ENCODE measurements at regions not wholly inside any gene's neighbourhood (a gene's known extent, or its start where the extent isn't known, plus 50 kb on each side); places are given as distances from the start of the nearest gene placed in this dataset.

GRCh38 chr4:79599691-79600090, 191.7 kb upstream of the GK2 start:
- TF ChIP-seq SP1 (IDR thresholded peaks at IDR 0.05; ENCODE audit: low read depth, low read length) (no peak), MEF2A (IDR thresholded peaks at IDR 0.05; ENCODE audit: insufficient read depth, low read depth, low read length) (no peak), NFXL1 (IDR thresholded peaks at IDR 0.05; ENCODE audit: borderline replicate concordance) (no peak), SMAD1 (IDR thresholded peaks at IDR 0.05; ENCODE audit: low read depth, partially characterized antibody) (no peak), ZNF687 (IDR thresholded peaks at IDR 0.05) (no peak), CUX1 (IDR thresholded peaks at IDR 0.05; ENCODE audit: insufficient replicate concordance, low read depth, low read length) (no peak), EP300 (IDR thresholded peaks at IDR 0.05; ENCODE audit: borderline replicate concordance in 1 of 2, control insufficient read depth in 1 of 2, low read depth in 2 of 2, low read length in 2 of 2) (no peak)
- POLR2A ChIA-PET, result no interaction called here
- Histone ChIP-seq H4K20me1 (ENCODE audit: control insufficient read depth, insufficient read depth) (no peaks in the 10 kb centered on the region), H3K4me1 (ENCODE audit: control insufficient read depth, insufficient read depth, low read length) (no peaks in the 10 kb centered on the region), H3K9me3 (replicated peaks; ENCODE audit: control insufficient read depth, insufficient read depth, low read length) (no peaks in the 10 kb centered on the region), H3K27me3 (replicated peaks in 1 of 2; ENCODE audit: control insufficient read depth in 2 of 2, insufficient read depth in 2 of 2, low read length in 1 of 2) (no peaks in the 10 kb centered on the region), H3K36me3 (ENCODE audit: control insufficient read depth in 2 of 2, insufficient read depth in 2 of 2, low read length in 1 of 2) (no peaks in the 10 kb centered on the region), H3K4me2 (ENCODE audit: control insufficient read depth, insufficient read depth) (no peak overlapping the region), H3K27ac (ENCODE audit: control insufficient read depth, insufficient read depth) (no peak overlapping the region), H3K79me2 (ENCODE audit: control insufficient read depth, insufficient read depth, low read length) (no peaks in the 10 kb centered on the region), H2AFZ (ENCODE audit: control insufficient read depth, low read depth, low read length) (no peak overlapping the region), H3K9ac (ENCODE audit: control insufficient read depth, insufficient read depth, low read length) (no peak overlapping the region), H3K4me3 (no peak overlapping the region)
- intact Hi-C loops (cut with micrococcal nuclease; ENCODE audit: unreplicated experiment), result no loop called here
- RAD21 ChIA-PET (ENCODE audit: unreplicated experiment), result interaction anchor here (0.6 kb wide), 1 partner anchor 549 kb away, joined by 4 read pairs; no protein-coding TSS in a partner anchor
- ATAC-seq, result no peak
- no peak for DNase-seq (ENCODE audit: low read depth, low spot score)
- in situ Hi-C loops (cut with MboI), result no loop called here
- CTCF ChIA-PET, result no interaction called here
- 5% methylated on average over 1 of the region's 1 CpG for WGBS (ENCODE audit: insufficient coverage, insufficient replicate concordance, low lambda C conversion rate, missing lambda C conversion rate)
- SMC1A ChIA-PET (ENCODE audit: uncharacterized antibody, unreplicated experiment), result no interaction called here
- no peak for FAIRE-seq
- no TSS peak for BruUV-seq (replicated peaks)
